Spinal cord (tissue), 9 donors: ENCODE measurements at regions not wholly inside any gene's neighbourhood (a gene's known extent, or its start where the extent isn't known, plus 50 kb on each side); places are given as distances from the start of the nearest gene placed in this dataset.

Experiments used
- DNase-seq, 6 donors: peaks; one replicate each; pipeline versions ENCODE4 v3.0.0 to v3.0.0-alpha.2; 2013 to 2015; ENCODE audit warnings: low spot score in 6 of 6, low read depth in 4 of 6
- H3K27ac ChIP-seq: one replicate; pipeline ENCODE4 v1.5.1; 2013; ENCODE audit warnings: low read depth, low read length, control low read depth
- H3K27me3 ChIP-seq: one replicate; pipeline ENCODE4 v1.6.1; 2013; ENCODE audit warnings: low read length; ENCODE audit not compliant: control insufficient read depth, insufficient read depth
- H3K36me3 ChIP-seq: one replicate; pipeline ENCODE4 v1.6.1; 2013; ENCODE audit warnings: low read length; ENCODE audit not compliant: control insufficient read depth, insufficient read depth
- H3K4me1 ChIP-seq: one replicate; pipeline ENCODE4 v1.6.1; 2013; ENCODE audit warnings: low read length; ENCODE audit not compliant: control insufficient read depth, insufficient read depth
- H3K4me3 ChIP-seq: one replicate; pipeline ENCODE4 v1.5.1; 2013; ENCODE audit warnings: low read depth, low read length, control low read depth
- H3K9me3 ChIP-seq: one replicate; pipeline ENCODE4 v1.6.1; 2013; ENCODE audit warnings: low read length; ENCODE audit not compliant: control insufficient read depth, insufficient read depth
- WGBS: methylation state at CpG from one replicate; pipeline ENCODE4 v1.1.5; 2013; ENCODE audit warnings: missing lambda C conversion rate; ENCODE audit not compliant: insufficient coverage; 5-methylcytosine and 5-hydroxymethylcytosine counted together
- donor health status: healthy.

DNA sequence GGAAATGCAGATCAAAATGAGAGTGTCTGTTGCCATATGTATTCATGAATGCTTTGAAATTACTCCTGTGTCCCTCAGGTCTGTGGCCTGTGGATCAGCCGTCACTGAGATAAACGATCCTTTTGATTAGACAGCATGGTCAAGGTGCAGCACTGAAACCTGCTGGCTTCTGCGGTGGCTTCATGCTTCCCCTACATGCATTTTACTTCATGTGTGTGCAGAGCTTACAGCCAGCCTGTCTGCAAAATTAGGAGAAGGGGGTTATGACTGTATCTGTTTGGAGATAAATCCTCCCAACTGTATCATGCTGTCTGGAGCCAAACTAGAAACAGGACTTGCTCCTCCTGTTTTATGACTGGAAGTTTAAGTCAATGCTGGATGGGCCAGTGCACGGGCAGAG lies 71.0 kb upstream of the PLPP4 start:
- Histone ChIP-seq H3K4me1 (no peaks in the 10 kb centered on the region), H3K4me3 (no peak overlapping the region), H3K27me3 (no peaks in the 10 kb centered on the region), H3K36me3 (no peaks in the 10 kb centered on the region), H3K27ac (no peak overlapping the region), H3K9me3 (no peaks in the 10 kb centered on the region)
- peak in 1 of 6 donors; percentile 6 for DNase-seq
- WGBS, result 21% methylated on average over 2 of the region's 4 CpGs

DNA sequence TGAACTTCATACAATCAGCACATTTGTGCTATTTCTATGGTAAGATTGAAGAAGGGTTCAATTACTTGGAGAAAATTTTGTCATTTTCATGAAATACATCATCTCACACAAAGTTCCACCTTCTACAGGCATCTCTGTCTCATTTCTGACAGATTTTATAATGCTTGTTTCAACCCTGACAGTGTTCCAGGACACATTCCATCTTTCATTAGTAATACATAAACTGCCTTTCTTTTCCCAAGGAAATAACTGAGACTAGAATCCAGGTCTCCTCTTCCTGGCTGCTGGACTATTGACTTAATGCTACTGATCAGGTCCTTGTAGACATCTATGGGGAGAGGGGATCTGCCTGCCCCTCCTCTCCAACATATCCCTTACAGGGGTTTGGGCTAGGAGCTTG lies 70.1 kb upstream of the PLPP4 start:
- no peaks in the 10 kb centered on the region for H3K9me3 ChIP-seq
- DNase-seq, result no peak
- no peaks in the 10 kb centered on the region for H3K36me3 ChIP-seq
- no peaks in the 10 kb centered on the region for H3K4me1 ChIP-seq
- no peak overlapping the region for H3K4me3 ChIP-seq
- no peaks in the 10 kb centered on the region for H3K27me3 ChIP-seq
- H3K27ac ChIP-seq, result no peak overlapping the region

DNA sequence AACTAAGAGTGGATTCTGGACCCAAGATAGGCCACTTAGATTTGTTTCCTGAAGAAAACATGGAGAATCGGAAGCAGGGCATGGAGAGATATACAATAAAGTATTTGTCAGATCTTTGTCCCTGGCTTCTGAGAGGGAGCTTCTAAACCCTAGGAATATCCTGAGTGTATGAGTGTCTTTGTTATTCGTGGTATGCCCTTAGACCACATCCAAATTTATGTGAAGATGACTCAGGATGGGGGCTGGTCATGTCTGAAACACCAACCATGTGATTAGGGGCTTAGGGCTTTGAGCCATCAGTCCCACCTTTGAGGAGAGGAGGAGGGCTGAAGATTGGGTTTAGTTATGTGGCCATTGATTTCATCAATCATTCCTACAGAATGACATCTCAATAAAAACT lies 69.7 kb upstream of the PLPP4 start:
- no peaks in the 10 kb centered on the region for H3K27me3 ChIP-seq
- H3K9me3 ChIP-seq, result no peaks in the 10 kb centered on the region
- H3K27ac ChIP-seq, result no peak overlapping the region
- DNase-seq, result no peak
- H3K4me3 ChIP-seq, result no peak overlapping the region
- 100% methylated on average over 1 of the region's 2 CpGs for WGBS
- H3K36me3 ChIP-seq, result no peaks in the 10 kb centered on the region
- H3K4me1 ChIP-seq, result no peaks in the 10 kb centered on the region

DNA sequence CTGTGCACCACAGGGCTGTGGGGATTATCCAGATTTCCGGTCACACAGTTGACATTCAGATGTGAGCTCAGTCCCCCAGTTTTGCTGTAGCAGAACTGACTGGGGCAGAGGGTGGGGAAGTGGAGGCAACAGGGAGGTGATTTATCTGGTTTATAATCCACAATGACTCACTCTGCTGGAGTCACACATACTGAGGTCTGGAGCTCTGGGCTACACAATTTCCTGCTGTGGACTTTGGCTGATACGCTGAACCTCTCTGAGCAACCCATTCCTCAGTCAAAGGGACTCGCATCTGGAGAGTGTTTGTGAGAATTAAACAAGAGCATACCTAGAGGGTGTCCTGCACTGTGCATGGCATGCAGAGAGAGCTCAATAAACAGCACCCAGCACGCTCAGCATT lies 64.8 kb upstream of the PLPP4 start:
- no peaks in the 10 kb centered on the region for H3K27me3 ChIP-seq
- no peak overlapping the region for H3K4me3 ChIP-seq
- no peaks in the 10 kb centered on the region for H3K4me1 ChIP-seq
- no peaks in the 10 kb centered on the region for H3K36me3 ChIP-seq
- 88% methylated on average over 3 of the region's 4 CpGs for WGBS
- DNase-seq, result no peak
- H3K27ac ChIP-seq, result no peak overlapping the region
- no peaks in the 10 kb centered on the region for H3K9me3 ChIP-seq

DNA sequence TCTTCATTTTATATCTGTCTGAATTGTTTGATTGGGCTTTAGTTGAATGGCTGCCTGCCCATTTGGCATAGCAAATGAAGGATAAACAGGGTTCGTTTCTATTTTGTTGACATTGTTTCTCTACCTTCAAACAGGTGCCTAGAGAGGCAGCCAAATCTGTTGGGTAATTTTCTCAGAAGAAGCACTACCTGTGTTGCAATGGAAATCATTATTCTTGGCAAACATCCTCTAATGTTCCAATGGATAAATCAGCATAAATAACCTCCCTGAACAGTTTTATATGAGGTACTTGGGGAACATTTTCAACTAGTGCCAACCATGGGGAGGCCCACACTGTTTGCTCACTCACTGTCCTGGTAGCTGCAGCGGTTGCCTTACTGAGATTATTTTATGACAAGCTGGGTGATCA lies 64.4 kb upstream of the PLPP4 start:
- H3K4me1 ChIP-seq, result no peaks in the 10 kb centered on the region
- no peak overlapping the region for H3K4me3 ChIP-seq
- no peaks in the 10 kb centered on the region for H3K9me3 ChIP-seq
- peak in 1 of 6 donors; percentile 71 for DNase-seq
- no peaks in the 10 kb centered on the region for H3K36me3 ChIP-seq
- H3K27me3 ChIP-seq, result no peaks in the 10 kb centered on the region
- no peak overlapping the region for H3K27ac ChIP-seq
- WGBS, result 61% methylated on average over 2 of the region's 2 CpGs

DNA sequence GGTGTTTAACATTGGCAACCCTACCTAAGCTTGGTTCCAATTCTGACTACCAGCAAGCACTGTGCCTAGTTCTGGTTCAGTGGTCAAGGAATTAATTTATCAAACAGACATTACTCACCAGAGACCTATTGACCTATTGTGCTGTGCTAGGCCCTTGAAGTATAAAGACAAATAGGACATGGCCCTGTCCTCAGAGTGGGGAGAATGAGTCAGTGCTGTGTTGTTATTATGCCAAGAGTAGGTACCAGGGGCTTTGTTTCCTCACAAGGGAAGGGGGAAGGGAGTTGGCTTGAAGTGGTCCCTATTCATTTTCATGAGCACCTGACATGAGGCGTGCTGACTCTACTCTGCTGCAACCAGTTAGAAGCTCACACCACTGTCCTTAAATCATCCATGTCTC lies 62.6 kb upstream of the PLPP4 start:
- no CpG with 5 or more reads among the region's 1 CpG for WGBS
- H3K27me3 ChIP-seq, result no peaks in the 10 kb centered on the region
- no peak overlapping the region for H3K4me3 ChIP-seq
- no peaks in the 10 kb centered on the region for H3K36me3 ChIP-seq
- H3K9me3 ChIP-seq, result peaks cover 4% of the 10 kb centered on the region
- DNase-seq, result no peak
- no peak overlapping the region for H3K27ac ChIP-seq
- no peaks in the 10 kb centered on the region for H3K4me1 ChIP-seq

DNA sequence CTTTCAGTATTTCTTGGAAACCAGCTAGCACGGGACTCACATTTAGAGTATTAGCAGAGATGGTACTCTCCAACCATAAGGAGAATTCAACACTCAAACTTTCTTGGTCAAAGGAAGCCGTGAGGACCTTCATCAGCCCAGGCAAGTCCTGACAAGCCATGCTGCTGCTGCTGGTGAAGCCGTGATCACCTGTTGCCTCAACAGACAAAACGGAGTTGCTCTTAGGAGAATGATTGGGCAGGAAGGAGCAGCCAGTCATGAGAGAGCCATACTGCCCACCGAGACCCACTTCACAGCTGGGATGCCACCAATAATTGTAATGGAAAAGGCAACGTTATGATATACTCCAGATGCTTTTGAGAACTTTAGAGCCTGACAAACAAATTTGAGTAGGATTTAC lies 60.8 kb upstream of the PLPP4 start:
- Histone ChIP-seq H3K9me3 (peaks cover 4% of the 10 kb centered on the region), H3K27me3 (no peaks in the 10 kb centered on the region), H3K36me3 (no peaks in the 10 kb centered on the region), H3K4me3 (no peak overlapping the region), H3K27ac (no peak overlapping the region), H3K4me1 (no peaks in the 10 kb centered on the region)
- DNase-seq, result no peak
- WGBS, result 84% methylated on average over 4 of the region's 6 CpGs

DNA sequence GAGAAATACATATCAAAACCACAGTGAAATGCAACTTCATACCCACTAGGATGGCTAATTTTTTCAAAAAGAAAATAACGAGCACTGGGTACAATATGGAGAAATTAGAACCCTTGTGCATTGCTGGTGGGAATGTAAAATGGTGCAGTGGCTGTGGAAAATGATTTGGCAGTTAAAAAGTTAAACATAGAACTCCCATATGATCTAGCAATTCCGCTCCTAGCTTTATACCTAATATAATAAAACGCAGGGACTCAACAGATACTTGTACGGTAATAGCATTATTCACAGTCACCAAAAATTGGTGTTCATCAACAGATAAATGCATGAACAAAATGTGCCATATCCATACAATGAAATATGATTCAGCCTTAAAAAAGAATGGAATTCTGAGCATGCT lies 58.8 kb upstream of the PLPP4 start:
- no peak for DNase-seq
- no peaks in the 10 kb centered on the region for H3K36me3 ChIP-seq
- peaks cover 4% of the 10 kb centered on the region for H3K9me3 ChIP-seq
- H3K4me3 ChIP-seq, result no peak overlapping the region
- H3K27ac ChIP-seq, result no peak overlapping the region
- WGBS, result no CpG with 5 or more reads among the region's 4 CpGs
- H3K27me3 ChIP-seq, result no peaks in the 10 kb centered on the region
- H3K4me1 ChIP-seq, result no peaks in the 10 kb centered on the region

DNA sequence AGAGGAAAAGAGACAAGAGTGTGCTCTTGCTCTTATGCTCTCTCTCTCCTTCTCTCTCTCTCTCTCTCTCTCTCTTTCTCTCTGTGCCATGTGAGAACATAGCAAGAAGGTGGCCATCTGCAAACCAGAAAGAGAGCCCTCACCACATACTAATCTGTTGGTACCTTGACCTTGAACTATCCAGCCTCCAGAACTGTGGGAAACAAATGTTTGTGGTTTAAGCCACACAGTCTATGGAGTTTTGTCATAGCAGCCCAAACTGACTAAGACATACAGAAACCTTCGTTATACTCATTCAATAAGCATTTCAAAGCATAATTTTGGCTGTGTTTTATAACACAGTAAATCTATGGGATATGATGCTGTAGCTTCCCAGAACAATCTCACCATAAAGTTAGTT lies 56.4 kb upstream of the PLPP4 start:
- no CpG with 5 or more reads among the region's 1 CpG for WGBS
- DNase-seq, result no peak
- Histone ChIP-seq H3K4me3 (no peak overlapping the region), H3K27me3 (no peaks in the 10 kb centered on the region), H3K9me3 (peaks cover 4% of the 10 kb centered on the region), H3K4me1 (no peaks in the 10 kb centered on the region), H3K36me3 (no peaks in the 10 kb centered on the region), H3K27ac (no peak overlapping the region)

DNA sequence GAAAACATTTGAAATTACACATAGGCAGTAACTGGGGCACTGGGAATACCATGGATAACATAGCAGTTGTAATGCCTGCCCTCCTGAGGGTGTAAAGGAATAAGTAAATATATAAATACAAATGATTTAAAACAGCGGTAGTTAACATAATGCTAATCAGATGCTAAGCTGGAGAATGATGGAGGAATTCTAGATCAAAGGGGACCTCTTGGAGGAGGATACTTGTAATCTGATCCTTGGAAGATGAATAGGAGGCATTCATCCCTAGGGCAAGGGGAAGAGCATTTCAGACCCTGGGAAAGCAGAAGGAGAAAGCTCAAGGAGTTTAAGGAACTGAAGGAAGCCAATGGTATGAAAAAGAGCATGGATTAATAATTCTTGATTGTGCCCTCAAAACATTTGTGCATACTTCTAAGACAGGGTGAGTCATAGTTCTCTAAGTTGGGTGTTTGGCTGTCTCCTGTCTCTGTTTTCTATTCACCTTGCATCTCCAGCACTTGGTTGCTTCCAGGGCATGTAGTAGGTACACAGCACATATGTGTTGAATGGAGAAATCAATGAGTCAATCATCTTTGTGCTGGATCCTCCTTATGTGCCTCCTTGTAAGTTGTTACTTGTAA lies 54.8 kb upstream of the PLPP4 start:
- peaks cover 4% of the 10 kb centered on the region for H3K9me3 ChIP-seq
- no peaks in the 10 kb centered on the region for H3K27me3 ChIP-seq
- no peak overlapping the region for H3K27ac ChIP-seq
- H3K4me1 ChIP-seq, result no peaks in the 10 kb centered on the region
- DNase-seq, result no peak
- no peak overlapping the region for H3K4me3 ChIP-seq
- WGBS, result no CpG with 5 or more reads among the region's 1 CpG
- no peaks in the 10 kb centered on the region for H3K36me3 ChIP-seq
